ENCODE measurements at regions not wholly inside any gene's neighbourhood (a gene's known extent, or its start where the extent isn't known, plus 50 kb on each side); places are given as distances from the start of the nearest gene placed in this dataset.

DNA sequence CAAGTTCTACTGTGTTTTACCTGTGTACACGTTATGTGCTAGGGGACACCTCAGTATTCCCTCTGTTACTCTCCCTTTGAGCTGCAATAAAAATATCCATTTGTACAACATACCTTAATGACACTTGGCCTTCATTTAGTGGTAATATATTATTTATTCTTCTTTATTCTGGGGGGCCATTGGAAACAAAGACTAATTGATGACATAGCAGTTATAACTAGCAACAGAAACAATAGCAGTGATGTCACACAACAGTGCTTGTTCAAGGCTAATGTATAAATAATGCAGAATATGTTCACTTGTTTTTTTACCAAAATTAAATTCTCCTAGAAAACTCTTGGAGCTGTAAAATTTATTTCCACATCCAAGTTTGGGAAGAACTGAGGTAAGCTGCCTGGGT, 92.2 kb upstream of the FAM83B start:
- TF ChIP-seq CTCF (IDR thresholded peaks at IDR 0.05; ENCODE audit: control extremely low read depth, extremely low read depth) = no peak
- no peak for DNase-seq
- Histone ChIP-seq H3K4me1 (ENCODE audit: control insufficient read depth in 5 of 5, insufficient read depth in 5 of 5, low read length in 5 of 5) (no peaks in the 10 kb centered on the region), H3K27me3 (ENCODE audit: control insufficient read depth in 3 of 3, insufficient read depth in 3 of 3, low read length in 2 of 3) (no peaks in the 10 kb centered on the region), H3K36me3 (ENCODE audit: control insufficient read depth in 4 of 4, insufficient read depth in 4 of 4, low read length in 4 of 4) (no peaks in the 10 kb centered on the region), H3K9ac (ENCODE audit: insufficient read depth in 1 of 2, low read length in 2 of 2) (no peak overlapping the region), H3K9me3 (ENCODE audit: control insufficient read depth in 4 of 4, insufficient read depth in 3 of 4, low read length in 3 of 4) (peaks cover 0 to 3% (median 0%) of the 10 kb centered on the region in 4 donors), H3K4me3 (no peak overlapping the region), H3K27ac (ENCODE audit: low read depth in 1 of 2, low read length in 1 of 2) (no peak overlapping the region)
- no peak for ATAC-seq (ENCODE audit: insufficient read depth, low FRiP score)
- WGBS, 2 donors = 72 to 87% methylated on average over 1 of the region's 1 CpG

DNA sequence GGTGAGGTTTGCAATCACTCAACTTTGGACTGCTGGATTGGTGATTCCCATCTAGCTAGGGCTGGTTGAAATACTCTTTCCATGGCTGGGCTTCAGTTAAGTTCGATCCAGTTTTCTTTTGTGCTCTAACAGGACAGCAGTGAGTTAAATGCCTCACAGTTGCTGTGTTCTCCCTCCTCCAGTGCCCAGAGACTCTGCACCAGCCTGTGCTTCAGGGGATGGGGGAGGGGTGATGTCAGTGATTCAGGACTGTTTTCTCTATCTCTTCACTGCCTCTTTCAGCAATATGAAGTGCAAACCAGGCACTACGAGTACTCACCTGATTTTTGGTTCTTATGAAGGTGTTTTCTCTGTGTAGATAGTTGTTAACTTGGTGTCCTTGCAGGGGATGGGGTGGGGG, 88.2 kb upstream of the FAM83B start:
- no peak for TF ChIP-seq CTCF (IDR thresholded peaks at IDR 0.05; ENCODE audit: control extremely low read depth, extremely low read depth)
- Histone ChIP-seq H3K36me3 (ENCODE audit: control insufficient read depth in 4 of 4, insufficient read depth in 4 of 4, low read length in 4 of 4) (no peaks in the 10 kb centered on the region), H3K4me3 (no peak overlapping the region), H3K4me1 (ENCODE audit: control insufficient read depth in 5 of 5, insufficient read depth in 5 of 5, low read length in 5 of 5) (no peaks in the 10 kb centered on the region), H3K9me3 (ENCODE audit: control insufficient read depth in 4 of 4, insufficient read depth in 3 of 4, low read length in 3 of 4) (peaks cover 0 to 3% (median 0%) of the 10 kb centered on the region in 4 donors), H3K27ac (ENCODE audit: low read depth in 1 of 2, low read length in 1 of 2) (no peak overlapping the region), H3K27me3 (ENCODE audit: control insufficient read depth in 3 of 3, insufficient read depth in 3 of 3, low read length in 2 of 3) (no peaks in the 10 kb centered on the region), H3K9ac (ENCODE audit: insufficient read depth in 1 of 2, low read length in 2 of 2) (no peak overlapping the region)
- DNase-seq (no peak), ATAC-seq (ENCODE audit: insufficient read depth, low FRiP score) (no peak)
- 69 to 79% methylated on average over 2 of the region's 2 CpGs for WGBS, 2 donors

DNA sequence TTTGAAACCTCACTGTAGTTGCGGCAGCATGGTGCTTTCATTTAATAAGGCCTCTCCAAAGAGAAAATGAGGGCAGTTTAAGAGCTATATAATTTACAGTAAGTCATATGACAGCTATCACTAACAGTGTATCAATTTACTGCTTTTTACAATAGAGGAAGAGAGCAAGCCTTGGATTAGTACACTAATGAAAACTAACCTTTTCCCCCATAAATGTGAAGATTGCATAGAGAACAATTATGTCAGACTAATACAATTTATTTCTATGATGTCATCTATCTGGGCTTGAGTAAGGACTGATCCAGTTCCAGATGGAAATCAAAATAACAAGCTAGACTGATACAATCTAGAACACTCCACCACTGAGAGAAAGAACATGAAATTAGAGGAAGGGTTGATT, 78.1 kb upstream of the FAM83B start:
- no peak for ATAC-seq (ENCODE audit: insufficient read depth, low FRiP score)

More for the DNA sequence above, 78.1 kb upstream of the FAM83B start:
- Histone ChIP-seq H3K27ac (ENCODE audit: low read depth in 1 of 2, low read length in 1 of 2) (no peak overlapping the region), H3K9me3 (ENCODE audit: control insufficient read depth in 4 of 4, insufficient read depth in 3 of 4, low read length in 3 of 4) (no peaks in the 10 kb centered on the region), H3K9ac (ENCODE audit: insufficient read depth in 1 of 2, low read length in 2 of 2) (no peak overlapping the region), H3K4me1 (ENCODE audit: control insufficient read depth in 5 of 5, insufficient read depth in 5 of 5, low read length in 5 of 5) (no peaks in the 10 kb centered on the region), H3K36me3 (ENCODE audit: control insufficient read depth in 4 of 4, insufficient read depth in 4 of 4, low read length in 4 of 4) (no peaks in the 10 kb centered on the region), H3K4me3 (no peak overlapping the region), H3K27me3 (ENCODE audit: control insufficient read depth in 3 of 3, insufficient read depth in 3 of 3, low read length in 2 of 3) (no peaks in the 10 kb centered on the region)
- 94 to 96% methylated on average over 1 of the region's 1 CpG for WGBS, 2 donors
- no peak for TF ChIP-seq CTCF (IDR thresholded peaks at IDR 0.05; ENCODE audit: control extremely low read depth, extremely low read depth)
- DNase-seq = no peak
